OCI-LY7 (cell line): ENCODE measurements at regions not wholly inside any gene's neighbourhood (a gene's known extent, or its start where the extent isn't known, plus 50 kb on each side); places are given as distances from the start of the nearest gene placed in this dataset.

Experiments
- BruUV-seq: library from RNA; stranded (reverse); fragments of 400-500 nt; replicated peaks from 2 replicates; lab custom pipeline; 2021; lab: Mats Ljungman, UMichigan
- CTCF ChIA-PET: fragments of 300-600 bp; sonication (Branson Sonifier 250); formaldehyde crosslinking; loops from one replicate; lab custom pipeline; 2022; ENCODE audit warnings: antibody characterized with exemption; ENCODE audit not compliant: unreplicated experiment; lab: Charles Lee
- POLR2A ChIA-PET: fragments of 300-600 bp; sonication (Branson Sonifier 250); formaldehyde crosslinking; loops from one replicate; lab custom pipeline; 2022; ENCODE audit warnings: antibody characterized with exemption; lab: Charles Lee
- DNase-seq: peaks from one replicate; pipeline ENCODE4 v3.0.0-alpha.2; 2015; ENCODE audit warnings: low spot score
- H2AFZ ChIP-seq: fragments of 200-600 bp; sonication (generic), shearing (Covaris generic); 2 replicates; pipeline ENCODE4 v1.6.1; 2014; ENCODE audit warnings: mild to moderate bottlenecking, antibody characterized with exemption, low read length, moderate library complexity
- H3K27ac ChIP-seq: fragments of 200-600 bp; sonication (generic); 2 replicates; pipeline ENCODE4 v1.5.1; 2014; ENCODE audit warnings: mixed run types, low read depth, mild to moderate bottlenecking, moderate library complexity, low read length, inconsistent platforms; ENCODE audit not compliant: poor library complexity, severe bottlenecking
- H3K36me3 ChIP-seq: fragments of 200-600 bp; sonication (generic); 2 replicates; pipeline ENCODE4 v1.6.1; 2014; ENCODE audit warnings: mild to moderate bottlenecking, antibody characterized with exemption, low read length, moderate library complexity, mixed read lengths; ENCODE audit not compliant: insufficient read depth
- H3K4me1 ChIP-seq: fragments of 200-600 bp; sonication (generic); 2 replicates; pipeline ENCODE4 v1.5.1; 2014; ENCODE audit warnings: mild to moderate bottlenecking, low read length; ENCODE audit not compliant: insufficient read depth, poor library complexity, severe bottlenecking
- H3K4me2 ChIP-seq: fragments of 200-600 bp; sonication (generic); 2 replicates; pipeline ENCODE4 v1.6.1; 2014; ENCODE audit warnings: mild to moderate bottlenecking, low read length
- H3K4me3 ChIP-seq: fragments of 200-600 bp; sonication (generic); 2 replicates; pipeline ENCODE4 v1.5.1; 2014; ENCODE audit warnings: mild to moderate bottlenecking, low read depth, low read length; ENCODE audit not compliant: poor library complexity, severe bottlenecking
- H3K79me2 ChIP-seq: fragments of 200-600 bp; sonication (generic); 2 replicates; pipeline ENCODE4 v1.6.1; 2016; ENCODE audit warnings: low read depth, mild to moderate bottlenecking, low read length, moderate library complexity, mixed read lengths; ENCODE audit not compliant: insufficient read depth
- H3K9me2 ChIP-seq: fragments of 200-600 bp; sonication (generic); 2 replicates; pipeline ENCODE4 v1.6.1; 2016; ENCODE audit warnings: mild to moderate bottlenecking, low read length, mixed read lengths; ENCODE audit not compliant: insufficient read depth
- H3K9me3 ChIP-seq: fragments of 200-600 bp; sonication (generic); 2 replicates; pipeline ENCODE4 v1.6.1; 2014; ENCODE audit warnings: mild to moderate bottlenecking, mixed run types, low read length, mixed read lengths
- H4K20me1 ChIP-seq: fragments of 200-600 bp; sonication (generic); 2 replicates; pipeline ENCODE4 v1.6.1; 2014; ENCODE audit warnings: mild to moderate bottlenecking, antibody characterized with exemption, low read length, moderate library complexity, mixed read lengths; ENCODE audit not compliant: insufficient read depth
- CTCF ChIP-seq: fragments of 200-600 bp; sonication (generic); conservative IDR thresholded peaks from 2 replicates; pipeline ENCODE4 v1.5.1; 2014; ENCODE audit warnings: mild to moderate bottlenecking, antibody characterized with exemption, low read length, moderate library complexity, mixed read lengths
- EZH2phosphoT487 ChIP-seq: fragments of 200-600 bp; sonication (generic); IDR thresholded peaks from 2 replicates; pipeline ENCODE4 v1.6.1; 2018; ENCODE audit warnings: low read depth, borderline replicate concordance, mild to moderate bottlenecking, mixed run types, antibody characterized with exemption, low read length, moderate library complexity, mixed read lengths
- intact Hi-C: fragments of 100-400 bp; cut with micrococcal nuclease; formaldehyde crosslinking; loops from one replicate; pipeline ENCODE4 v1.10.0; 2022; ENCODE audit not compliant: unreplicated experiment

GRCh38 chr13:65460136-65460535, 1770.0 kb downstream of the PCDH9 start:
- Histone ChIP-seq H3K4me3 (no peak overlapping the region), H4K20me1 (no peaks in the 10 kb centered on the region), H3K9me3 (no peaks in the 10 kb centered on the region), H3K36me3 (no peaks in the 10 kb centered on the region), H3K4me1 (no peaks in the 10 kb centered on the region), H3K27ac (no peak overlapping the region), H3K9me2 (no peaks in the 10 kb centered on the region), H3K79me2 (no peaks in the 10 kb centered on the region), H3K4me2 (no peak overlapping the region), H2AFZ (no peak overlapping the region)
- intact Hi-C loops, result no loop called here
- ChIA-PET CTCF (no interaction called here), POLR2A (no interaction called here)
- no peak for DNase-seq
- TF ChIP-seq CTCF (no peak), EZH2phosphoT487 (no peak)
- BruUV-seq, result no TSS peak

DNA sequence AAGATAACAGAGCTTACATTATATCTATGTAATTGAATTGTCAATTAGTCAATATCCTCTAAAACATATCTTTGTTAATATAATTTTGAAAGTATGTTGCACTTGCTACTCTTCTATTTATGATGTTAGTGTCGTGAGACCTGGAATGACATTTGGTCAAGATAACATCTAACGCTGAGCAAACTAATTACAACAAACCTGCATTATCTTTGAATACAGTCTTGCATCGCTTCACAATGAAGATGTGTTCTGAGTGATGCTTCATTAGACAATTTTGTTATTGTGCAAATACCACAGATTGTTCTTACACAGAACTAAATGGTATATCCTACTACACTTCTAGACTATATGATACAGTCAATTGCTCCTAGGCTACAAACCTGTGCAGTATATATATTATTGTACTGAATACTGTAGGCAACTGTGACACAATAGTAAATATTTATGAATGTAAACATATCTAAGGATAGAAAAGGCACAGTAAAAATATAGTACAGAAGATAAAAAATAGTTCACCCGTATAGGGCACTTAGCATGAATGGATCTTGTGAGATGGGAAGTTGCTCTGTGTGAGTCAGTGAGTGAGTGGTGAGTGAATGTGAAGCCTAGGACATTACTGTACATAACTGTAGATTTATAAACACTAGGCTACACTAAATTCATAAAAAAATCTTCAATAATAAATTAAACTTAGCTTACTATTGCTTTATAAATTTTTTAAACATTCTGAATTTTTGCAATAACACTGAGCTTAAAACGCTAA, 1773.8 kb downstream of the PCDH9 start:
- no peak for TF ChIP-seq EZH2phosphoT487
- no peak for TF ChIP-seq CTCF
- no peaks in the 10 kb centered on the region for H3K4me1 ChIP-seq
- no peak for DNase-seq
- ChIA-PET CTCF (no interaction called here), POLR2A (interaction anchor here (0.6 kb wide), 1 partner anchor 122 kb away, joined by 3 read pairs; no protein-coding TSS in a partner anchor)
- H3K27ac ChIP-seq, result no peak overlapping the region
- no peaks in the 10 kb centered on the region for H3K79me2 ChIP-seq
- no peaks in the 10 kb centered on the region for H3K9me3 ChIP-seq
- H3K4me2 ChIP-seq, result no peak overlapping the region
- no peak overlapping the region for H2AFZ ChIP-seq
- no TSS peak for BruUV-seq
- no peaks in the 10 kb centered on the region for H3K9me2 ChIP-seq
- intact Hi-C loops, result no loop called here
- H3K4me3 ChIP-seq, result no peak overlapping the region
- no peaks in the 10 kb centered on the region for H4K20me1 ChIP-seq
- H3K36me3 ChIP-seq, result no peaks in the 10 kb centered on the region

DNA sequence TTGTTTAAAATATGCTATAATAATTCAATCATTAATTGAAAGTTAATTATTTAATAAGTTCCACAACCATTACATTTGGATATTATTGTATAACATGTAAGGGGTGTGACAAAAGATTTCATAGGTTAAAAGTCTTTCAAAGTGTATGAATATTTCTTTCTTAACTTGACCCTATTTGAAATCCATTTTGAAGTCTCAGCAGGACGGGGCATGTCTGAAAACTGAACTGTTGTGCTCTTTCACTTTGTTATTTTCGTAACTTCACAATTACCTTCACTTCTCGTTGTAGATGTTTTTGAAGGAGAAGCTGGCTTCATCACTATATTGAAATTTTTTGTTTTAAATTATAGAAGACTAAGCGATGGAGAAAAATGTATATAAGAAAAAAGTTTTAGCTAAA, 1775.7 kb downstream of the PCDH9 start:
- no peak for TF ChIP-seq CTCF
- Histone ChIP-seq H3K27ac (no peak overlapping the region), H3K36me3 (no peaks in the 10 kb centered on the region), H3K79me2 (no peaks in the 10 kb centered on the region), H3K4me2 (no peak overlapping the region; the same call in 1 of the 2 replicates), H2AFZ (no peak overlapping the region), H4K20me1 (no peaks in the 10 kb centered on the region), H3K4me3 (no peak overlapping the region), H3K9me3 (no peaks in the 10 kb centered on the region), H3K9me2 (no peaks in the 10 kb centered on the region; the same call in 1 of the 2 replicates), H3K4me1 (no peaks in the 10 kb centered on the region)
- no TSS peak for BruUV-seq
- intact Hi-C loops, result no loop called here
- ChIA-PET POLR2A (no interaction called here), CTCF (no interaction called here)
- no peak for DNase-seq
